ENCODE measurements at regions not wholly inside any gene's neighbourhood (a gene's known extent, or its start where the extent isn't known, plus 50 kb on each side); places are given as distances from the start of the nearest gene placed in this dataset.

DNA sequence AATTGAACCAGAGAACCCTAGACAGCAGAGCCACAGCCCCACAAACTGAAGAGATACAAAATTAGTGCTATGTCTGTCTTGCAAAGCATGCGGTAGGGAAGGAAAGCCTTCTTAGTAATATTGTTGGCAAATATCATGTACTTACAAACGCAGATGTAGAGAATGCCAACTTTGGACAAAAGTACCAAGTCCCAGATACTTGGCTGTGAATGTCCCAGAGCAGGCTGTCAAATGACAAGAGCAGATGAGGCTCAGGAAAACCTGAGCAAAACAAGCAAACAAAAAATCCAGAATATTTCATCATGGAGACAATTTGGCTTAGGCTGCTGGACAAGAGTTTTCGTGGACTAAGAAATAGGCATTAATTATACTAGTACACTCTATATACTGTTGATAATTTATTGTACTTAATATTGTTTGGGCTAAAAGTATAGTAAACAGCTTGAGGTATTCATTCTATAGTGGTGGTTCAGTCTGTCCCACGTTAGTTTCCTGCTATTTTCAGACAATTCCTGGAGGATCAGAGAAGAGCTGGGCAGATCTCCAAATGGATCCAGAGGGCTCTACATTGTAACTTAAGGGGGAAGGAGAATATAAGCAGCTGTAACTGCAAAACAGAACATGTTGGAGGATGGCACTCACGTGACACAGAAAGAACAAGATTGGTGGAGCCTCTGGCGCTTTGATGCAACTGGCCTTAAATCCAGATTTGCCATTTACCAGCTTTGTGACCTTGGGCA lies 329.8 kb downstream of the ATP23 start:
- no peak for DNase-seq

DNA sequence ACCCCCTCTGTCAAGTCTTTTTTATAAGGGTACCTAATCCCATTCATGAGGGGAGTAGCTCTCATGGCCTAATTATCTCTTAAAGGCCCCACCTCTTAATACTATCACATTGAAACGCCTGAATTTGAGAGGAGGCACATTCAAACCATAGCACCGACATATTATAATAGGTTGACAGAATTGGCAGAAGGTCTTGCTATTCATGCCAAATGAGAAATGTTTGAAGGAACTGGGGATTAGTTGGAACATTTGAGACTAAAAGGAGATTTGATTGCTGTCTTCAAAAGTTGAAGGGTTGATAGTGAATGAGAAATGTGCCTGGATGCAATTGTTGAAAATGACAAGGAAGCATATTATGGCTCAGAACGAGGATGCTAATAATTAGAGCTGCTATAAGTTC lies 331.1 kb downstream of the ATP23 start:
- no peak for DNase-seq

DNA sequence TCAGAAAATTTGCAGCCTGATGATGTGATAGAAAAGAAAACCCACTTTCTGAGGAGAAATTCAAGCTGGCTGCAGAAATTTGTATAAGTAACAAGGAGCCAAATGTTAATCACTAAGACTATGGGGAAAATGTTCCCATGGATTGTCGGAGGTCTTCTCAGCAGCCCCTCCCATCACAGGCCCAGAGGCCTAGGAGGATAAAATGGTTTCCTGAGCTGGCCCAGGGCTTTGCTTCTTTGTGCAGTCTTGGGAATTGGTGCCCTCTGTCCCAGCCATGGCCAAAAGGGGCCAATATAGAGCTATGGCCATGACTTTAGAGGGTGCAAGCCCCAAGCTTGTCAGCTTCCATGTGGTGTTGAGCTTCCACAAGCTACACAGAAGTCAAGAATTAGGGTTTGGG lies 335.9 kb downstream of the ATP23 start:
- DNase-seq, result no peak

DNA sequence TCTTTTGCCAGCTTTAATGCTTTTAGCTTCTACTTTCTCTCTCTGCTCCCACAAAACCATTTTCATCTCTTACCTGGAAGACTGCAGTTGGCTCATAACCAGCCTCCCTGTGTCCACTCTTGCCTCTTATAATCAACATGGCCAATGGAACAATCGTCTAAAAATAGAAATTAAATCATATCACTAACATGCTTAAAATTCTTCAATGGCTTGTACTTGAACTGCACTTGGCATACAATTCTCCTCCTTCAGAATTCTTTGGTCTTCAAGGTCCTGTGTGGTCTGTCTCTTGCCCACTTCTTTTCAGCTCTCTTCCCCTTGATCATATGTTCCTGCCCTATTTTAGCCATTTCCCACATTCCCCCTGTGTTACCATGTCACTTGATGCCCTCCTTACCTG lies 342.2 kb downstream of the ATP23 start:
- no peak for DNase-seq

DNA sequence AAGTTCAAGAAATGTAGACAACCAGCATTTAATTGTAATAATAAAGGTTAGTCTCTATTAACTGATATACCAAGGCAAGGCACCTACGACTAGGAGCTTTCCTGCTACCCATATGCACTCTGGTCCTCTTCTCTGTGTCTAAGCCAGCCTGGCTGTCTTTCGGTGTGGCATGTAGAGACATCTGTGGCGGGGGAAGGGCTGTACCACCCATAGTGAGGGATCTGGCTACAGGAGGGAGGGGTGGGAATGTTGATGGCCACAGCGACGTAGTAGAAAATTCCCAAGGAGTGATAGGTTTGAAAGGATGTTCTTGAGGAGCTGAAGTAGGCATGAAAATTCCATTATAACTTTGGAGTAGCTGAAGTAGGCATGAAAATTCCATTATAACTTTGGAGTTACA lies 344.2 kb downstream of the ATP23 start:
- no peak for DNase-seq

DNA sequence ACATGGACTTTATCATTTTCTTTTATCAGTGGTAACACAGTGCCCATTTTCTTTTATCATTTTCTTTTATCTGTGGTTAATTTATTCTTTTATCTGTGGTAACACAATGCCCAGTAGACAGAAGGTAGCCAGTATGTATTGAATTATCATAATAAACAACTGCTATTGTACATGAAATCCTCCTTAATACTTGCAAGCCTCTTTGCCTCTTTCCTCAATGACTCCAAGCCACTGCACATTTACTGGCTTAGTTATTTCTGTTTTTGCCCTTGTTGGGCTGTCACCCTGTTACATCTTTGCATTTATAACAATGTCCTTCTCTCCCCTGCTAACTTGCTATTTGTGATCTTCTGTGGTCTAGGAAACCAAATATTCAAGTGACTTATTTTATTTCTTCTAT lies 345.0 kb downstream of the ATP23 start:
- DNase-seq, result no peak

DNA sequence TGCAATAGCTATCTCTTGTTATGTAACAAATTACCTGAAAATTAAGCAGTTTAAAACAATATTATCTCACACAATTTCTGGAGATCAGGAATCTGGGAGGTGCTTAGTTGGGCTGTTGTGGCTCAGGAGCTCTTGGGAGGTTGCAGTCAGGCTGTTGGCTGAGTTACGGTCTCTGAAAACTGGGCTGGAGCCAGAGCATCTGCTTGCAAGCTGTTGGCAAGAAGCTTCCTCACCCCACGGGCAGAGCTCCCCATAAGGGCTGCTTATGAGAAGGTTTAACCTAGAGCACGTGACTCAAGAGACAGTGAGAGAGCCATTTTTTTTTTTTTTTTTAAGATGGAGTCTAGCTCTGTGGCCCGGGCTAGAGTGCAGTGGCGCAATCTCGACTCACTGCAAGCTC lies 346.8 kb downstream of the ATP23 start:
- DNase-seq, result no peak

DNA sequence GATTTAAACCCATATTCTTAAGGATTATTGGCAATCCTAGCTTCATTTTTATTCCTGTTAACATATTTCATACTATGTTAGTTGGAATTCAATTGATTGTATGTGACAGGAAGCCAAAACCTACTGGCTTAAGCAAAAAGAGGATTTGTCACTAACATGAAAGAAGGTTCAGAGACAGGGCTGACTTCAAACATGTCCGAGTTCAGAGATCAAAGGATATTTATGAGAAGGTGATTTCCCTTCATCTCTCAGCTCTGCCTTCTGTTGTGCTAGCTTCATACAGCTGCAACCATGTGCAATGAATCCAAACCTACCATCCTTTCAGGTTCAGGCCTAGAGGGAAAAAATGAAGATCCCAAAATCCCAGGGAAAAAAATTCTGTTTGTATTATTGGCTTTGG lies 349.7 kb downstream of the ATP23 start:
- DNase-seq, result no peak

DNA sequence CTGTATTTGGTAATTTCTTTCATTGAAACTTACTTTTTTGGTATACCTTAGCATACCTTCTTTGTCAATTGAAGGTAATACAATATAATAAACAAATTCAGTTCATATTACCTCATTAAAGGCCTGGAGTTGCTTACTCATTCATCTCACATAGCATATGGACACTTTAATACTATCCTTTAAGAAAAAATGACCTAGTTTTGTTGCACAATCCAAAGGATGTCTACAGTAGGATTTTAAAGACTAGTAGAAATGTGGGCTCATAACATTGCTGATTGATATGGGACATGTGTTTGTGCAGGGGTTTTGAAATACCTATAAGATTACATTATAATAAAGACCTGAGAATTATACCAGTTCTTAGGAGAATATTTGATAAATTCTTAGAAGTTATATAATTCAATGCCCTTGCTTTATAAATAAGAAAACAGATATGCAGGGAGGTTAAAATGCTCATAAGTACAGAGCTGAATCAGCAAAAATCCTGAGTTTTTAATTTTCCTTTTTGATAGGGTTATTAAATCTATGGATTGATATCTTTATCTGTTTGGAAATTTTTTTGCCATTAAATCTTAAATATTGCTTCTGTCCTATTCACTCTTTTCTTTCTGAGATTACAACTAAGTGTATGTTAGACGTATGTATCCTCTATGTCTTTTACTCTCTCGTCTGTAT lies 352.1 kb downstream of the ATP23 start:
- DNase-seq, result no peak

DNA sequence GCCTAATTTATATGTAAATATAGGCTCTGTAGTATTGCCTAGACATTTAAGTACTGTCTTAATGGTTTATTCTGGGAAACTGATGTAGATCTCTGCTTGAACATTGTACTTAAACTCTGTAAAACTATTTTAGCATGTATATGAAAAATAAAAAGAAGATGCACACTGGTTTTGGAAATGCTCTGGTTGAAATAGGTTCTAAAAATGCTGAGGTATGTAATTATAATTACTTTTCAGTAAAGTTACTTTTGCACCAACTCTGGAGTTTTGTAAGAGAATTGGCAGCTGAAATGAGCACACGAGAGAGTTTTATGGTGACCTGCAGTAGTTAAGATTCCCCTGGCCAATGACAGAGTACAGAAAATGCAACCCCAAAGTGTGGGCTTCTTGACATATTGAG lies 353.9 kb downstream of the ATP23 start:
- no peak for DNase-seq

DNA sequence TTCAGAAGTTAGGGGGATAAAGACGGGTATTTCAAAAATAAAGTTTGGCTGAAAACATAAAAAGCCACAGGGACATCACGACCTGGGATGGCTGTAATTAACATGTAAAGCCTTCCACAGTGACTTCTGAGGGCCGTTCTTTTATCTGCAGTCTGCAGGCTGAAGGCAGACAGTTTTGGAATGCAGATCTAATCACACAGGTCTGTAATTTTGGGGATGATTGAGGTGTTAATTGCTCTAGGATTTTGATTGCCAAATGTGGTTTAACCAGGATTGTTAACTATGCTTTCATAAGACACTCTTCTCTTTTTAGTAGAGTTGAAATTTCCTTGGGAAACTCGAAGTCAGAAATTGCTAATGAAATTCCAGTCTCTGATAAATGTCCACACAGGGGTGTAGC lies 355.5 kb downstream of the ATP23 start:
- no peak for DNase-seq

DNA sequence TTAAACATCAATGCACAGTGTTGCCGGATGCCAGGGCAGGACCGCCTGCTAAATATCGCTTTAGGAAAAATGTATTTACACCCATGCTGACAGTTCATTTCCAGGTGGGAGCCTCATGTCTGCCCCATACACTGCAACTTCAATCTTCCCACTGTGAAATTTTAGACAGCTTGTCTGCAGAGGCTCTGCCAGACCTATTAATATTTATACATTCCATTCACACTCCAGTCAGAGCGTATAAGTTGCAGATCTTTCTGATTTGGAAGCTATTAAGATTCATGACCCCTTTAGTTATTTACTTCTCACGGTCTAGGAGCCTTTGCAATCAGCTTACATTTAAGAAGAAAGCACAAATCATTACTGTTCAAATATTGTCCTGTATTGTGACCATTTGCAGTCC lies 357.4 kb downstream of the ATP23 start:
- DNase-seq, result no peak

DNA sequence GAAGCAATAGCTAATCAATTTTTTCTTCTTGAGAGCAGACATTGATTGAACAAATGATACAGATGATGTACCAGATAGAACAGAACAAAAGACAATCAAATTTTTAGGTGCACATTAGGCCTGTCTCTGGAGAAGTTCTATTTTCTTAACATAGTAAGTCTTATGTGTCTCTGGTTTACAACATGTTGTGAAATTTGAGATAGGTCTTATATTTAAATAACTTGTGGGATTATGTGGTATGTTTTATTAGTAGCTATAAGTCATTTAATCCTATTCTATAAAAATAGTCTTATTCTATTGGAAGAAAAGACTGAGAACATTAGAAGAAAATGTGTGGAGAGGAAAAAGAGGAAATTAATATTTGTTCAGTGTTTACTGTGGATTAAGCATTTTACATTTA lies 358.0 kb downstream of the ATP23 start:
- DNase-seq, result no peak

DNA sequence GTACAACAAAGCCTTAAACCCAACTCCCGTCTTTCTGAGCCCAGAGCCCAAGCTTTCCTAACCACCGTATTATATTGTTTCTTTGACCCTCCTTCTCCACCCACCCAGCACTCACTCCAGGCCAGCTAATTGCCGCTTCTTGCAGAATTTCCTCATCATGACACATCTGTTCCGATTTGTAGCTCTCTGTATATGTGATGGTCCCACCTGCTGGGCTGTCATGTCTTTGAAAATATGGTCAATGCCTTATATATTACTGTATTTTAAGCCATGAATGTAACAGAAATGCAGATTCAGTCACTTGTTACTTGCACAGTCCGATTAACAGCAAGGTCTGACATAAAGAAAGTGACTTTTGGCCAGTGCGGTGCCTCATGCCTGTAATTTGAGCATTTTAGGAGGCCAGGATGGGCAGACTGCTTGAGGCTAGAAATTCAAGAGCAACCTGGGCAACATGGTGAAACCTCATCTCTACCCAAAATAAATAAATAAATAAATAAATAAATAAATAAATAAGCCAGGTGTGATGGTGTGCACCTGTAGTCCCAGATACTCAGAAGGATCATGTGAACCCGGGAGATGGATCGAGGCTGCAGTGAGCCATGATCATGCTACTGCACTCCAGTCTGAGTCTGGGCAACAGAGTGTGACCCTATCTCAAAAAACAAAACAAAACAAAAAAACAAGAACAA lies 359.8 kb downstream of the ATP23 start:
- no peak for DNase-seq

DNA sequence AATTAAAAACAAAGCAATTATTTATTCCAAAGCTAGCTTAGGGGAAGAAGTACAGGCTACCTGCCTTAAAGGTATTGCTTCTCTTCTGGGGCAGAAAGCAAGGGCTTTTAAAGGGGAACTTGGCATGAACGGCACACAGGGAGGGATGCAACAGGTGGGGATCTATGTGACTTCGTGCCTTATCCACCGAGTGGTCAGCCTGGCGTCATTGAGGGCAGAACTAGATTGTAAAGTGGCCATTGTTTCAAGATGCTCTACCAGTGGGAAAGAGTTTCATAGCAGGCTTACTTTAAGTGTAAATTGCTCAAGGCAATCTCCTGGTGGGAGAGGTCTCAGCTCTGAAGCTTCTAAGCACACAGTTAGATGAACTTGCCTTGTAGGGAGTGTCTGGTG lies 360.4 kb downstream of the ATP23 start:
- no peak for DNase-seq

DNA sequence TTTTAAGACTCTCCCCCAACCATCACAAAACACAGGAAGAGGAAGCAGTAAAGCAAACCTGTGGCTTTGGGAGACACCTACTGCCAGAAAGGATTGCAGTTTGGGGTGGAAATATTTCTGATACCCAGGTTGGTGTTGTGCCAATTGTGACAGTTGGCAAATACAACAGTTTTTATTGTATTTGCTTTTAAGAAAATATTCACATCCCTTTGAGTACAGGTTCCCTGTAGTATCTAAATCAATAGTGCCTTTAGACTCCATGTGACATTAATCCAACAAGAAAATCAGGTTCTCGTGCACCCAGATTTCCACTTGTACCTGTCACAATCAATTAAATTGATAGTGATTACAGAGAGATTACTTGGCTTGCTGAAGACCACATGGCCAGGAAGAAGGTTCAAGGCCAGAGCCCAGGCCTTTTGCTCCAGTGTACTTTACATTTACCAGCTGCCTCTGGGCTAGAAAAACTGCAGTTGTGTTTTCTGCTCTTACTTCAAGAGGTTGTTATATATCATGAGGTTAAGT lies 361.2 kb downstream of the ATP23 start:
- peak; percentile 4 for DNase-seq

DNA sequence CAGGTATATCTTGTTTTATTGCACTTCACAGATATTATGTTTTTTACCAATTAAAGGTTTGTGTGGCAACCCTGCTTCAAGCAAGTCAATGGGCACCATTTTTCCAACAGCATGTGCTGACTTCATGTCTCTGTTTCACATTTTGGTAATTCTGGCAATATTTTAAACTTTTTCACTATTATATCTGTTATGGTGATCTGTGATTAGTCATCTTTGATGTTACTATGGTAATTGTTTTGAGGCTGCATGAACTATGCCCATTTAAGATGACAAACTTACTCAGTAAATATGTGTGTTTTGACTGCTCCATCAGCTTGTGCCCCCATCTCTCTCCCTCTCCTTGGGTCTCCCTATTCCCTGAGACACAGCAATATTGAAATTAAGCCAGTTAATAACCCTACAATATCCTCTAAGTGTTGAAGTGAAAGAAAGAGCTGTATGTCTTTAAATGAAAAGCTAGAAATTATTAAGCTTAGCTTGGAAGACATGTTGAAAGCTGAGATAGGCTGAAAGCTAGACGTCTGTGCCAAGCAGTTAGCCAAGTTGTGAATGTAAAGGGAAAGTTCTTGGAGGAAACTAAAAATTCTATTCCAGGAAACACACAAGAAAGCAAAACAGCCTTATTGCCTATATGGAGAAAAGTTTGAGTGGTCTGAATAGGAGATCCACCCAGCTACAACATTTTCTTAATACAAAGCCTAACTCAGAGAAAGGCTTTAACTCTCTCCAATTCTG lies 365.1 kb downstream of the ATP23 start:
- DNase-seq, result no peak

DNA sequence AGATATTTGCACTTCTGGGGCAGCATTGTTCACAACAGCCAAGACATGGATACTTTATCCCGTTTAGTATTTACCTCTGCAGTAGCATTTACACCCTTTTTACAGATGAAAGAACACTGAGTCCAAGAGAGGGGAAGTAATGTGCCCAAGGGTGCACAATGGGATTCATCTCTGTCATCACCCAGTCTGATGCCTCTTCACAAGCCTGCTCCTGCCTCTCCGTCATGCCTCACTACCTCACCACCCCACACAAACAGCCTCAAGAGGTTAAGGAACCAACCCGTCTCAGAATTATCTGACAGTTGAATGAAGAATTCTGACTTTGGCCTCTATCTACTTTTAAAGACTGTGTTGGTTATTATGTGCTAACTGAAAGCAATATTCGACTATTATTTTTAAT lies 368.4 kb downstream of the ATP23 start:
- DNase-seq, result no peak

DNA sequence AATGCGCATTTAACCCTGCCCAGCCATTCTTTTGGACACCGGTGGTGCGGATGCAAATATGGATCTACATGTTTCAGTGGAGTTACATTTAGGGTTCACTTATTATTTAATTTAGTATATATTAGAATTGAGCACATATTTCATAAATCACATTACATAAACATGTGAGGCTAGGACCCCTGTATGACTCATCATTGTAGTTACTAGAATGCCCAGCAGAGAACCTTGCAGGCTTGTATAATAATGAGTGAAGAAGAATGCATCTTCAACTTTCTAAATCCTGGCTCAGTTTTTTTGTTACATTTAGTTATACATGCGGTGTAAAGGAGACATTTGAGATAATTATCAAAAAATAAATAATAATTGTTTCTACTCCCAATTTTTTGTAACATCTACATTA lies 369.0 kb downstream of the ATP23 start:
- no peak for DNase-seq

DNA sequence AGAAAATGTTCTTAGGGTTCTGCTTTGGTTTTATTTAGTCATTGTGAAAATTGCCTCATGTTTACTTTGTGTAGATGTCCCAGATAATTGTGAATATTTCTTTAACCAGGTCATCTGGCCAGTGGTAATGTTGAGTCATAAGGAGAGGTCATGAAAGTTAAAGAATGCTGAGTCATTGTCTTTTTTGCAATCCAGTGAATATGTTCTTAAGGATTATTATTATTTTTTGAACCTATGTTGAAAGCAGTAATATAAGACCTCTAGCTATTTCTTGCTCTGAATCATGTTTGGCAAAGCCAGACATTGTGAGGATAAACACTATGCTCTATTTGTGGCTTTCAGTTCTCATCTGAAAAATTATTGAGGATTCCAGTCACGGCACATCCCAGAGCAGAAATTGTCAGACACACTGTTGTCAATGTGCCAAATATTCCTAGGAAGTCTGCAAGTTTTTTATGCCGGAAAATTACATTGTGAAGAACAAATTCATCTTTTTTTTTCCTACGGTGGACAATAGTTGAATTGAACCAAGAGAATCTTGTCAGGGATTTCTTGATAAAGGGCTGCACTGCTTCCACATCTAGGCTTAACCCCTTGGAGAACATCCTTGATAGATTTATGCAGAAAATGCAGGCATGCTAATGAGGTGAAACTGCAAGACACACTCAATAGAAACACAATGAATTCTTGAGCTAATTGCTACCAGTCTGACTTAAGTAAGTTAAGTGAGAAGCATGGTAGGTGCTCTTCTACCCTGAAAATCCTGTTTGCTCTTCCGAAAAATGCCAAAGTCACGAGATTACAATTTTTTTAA lies 369.6 kb downstream of the ATP23 start:
- peak; percentile 16 for DNase-seq

DNA sequence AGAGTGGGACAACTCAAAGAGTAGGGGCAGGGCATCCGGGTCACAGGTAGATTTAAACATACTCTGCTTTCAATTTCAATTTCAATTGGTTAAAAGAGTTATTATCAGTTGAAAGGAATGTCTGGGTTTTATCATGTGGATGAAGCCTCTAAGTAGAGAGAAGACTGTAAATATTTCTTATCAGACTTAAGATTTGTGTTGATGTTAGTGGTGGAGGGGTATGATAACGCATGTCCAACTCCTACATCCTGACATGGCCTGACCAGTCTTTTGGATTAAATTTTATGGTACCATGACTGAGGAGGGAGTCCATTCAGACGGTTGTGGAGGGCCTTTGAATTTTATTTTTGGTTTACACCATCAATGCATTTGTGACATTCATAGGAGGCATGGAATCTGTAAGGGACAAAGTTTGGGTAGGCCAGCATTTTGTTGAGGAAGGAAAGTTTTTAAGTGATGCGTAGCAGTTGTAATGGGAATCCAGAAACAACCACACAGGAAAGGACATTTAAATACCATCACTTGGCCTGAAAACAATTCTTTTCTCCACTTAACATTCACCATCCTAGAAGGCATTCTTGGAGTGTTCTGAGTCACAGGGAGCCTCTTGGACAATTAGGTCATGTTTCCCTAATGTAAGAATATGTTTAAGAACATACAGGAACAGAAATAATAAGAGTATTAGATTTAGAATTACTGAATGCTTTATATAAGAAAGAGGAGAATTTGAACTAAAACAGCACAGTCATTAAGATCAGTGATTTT lies 371.9 kb downstream of the ATP23 start:
- no peak for DNase-seq

DNA sequence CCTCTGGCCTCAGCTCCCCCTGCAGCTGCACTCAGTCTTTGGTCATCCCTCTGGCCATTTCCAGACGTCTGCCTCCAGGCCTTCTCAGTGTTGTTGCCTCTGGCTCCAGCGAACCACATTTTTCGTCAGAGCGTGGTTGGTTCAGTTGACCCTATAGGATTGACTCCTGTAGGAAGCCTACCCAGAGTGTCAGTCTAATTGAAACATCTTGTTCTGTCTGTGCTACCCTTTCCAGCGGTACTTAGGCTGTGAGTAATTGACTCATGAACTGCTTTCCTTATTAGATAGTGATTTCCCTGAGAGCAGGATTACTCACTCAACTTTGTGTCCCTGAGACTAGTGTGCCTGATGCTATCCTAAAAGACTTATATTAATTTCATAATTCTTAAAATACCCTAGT lies 373.2 kb downstream of the ATP23 start:
- no peak for DNase-seq
